ENCODE measurements at regions not wholly inside any gene's neighbourhood (a gene's known extent, or its start where the extent isn't known, plus 50 kb on each side); places are given as distances from the start of the nearest gene placed in this dataset.
"Not testable (repeated sequence)": the region's sequence is repeated elsewhere in the genome, so short reads cannot be mapped to it uniquely, and the experiment has no call there.

GRCh38 chr11:70595452-70595851, 197.1 kb downstream of the CTTN start:
- DNase-seq: no peak

- no peak for DNase-seq
Measured at GRCh38 chr11:70596091-70596490, 197.8 kb downstream of the CTTN start.

- no peak for DNase-seq
Measured at GRCh38 chr11:70597006-70597555, 198.8 kb downstream of the CTTN start.

- DNase-seq: no peak
Measured at GRCh38 chr11:70597751-70598625, 199.7 kb downstream of the CTTN start.

GRCh38 chr11:70600911-70601415, 202.6 kb downstream of the CTTN start:
- not testable (repeated sequence) for DNase-seq

- DNase-seq: peak; percentile 77
Measured at GRCh38 chr11:70601861-70602538, 203.7 kb downstream of the CTTN start.

- no peak for DNase-seq
Measured at GRCh38 chr11:70603114-70603755, 204.9 kb downstream of the CTTN start.

GRCh38 chr11:70603756-70604211, 205.5 kb downstream of the CTTN start:
- no peak for DNase-seq

- DNase-seq: no peak
Measured at GRCh38 chr11:70604221-70604620, 205.9 kb downstream of the CTTN start.

GRCh38 chr11:70604630-70605467, 206.5 kb downstream of the CTTN start:
- DNase-seq: no peak

GRCh38 chr11:70605468-70605815, 207.1 kb downstream of the CTTN start:
- DNase-seq: no peak

GRCh38 chr11:70605846-70606245, 207.5 kb downstream of the CTTN start:
- DNase-seq: no peak

GRCh38 chr11:70606248-70606950, 208.1 kb downstream of the CTTN start:
- DNase-seq: no peak

- no peak for DNase-seq
Measured at GRCh38 chr11:70606951-70607330, 208.6 kb downstream of the CTTN start.

- no peak for DNase-seq
Measured at GRCh38 chr11:70607561-70607960, 209.2 kb downstream of the CTTN start.

- no peak for DNase-seq
Measured at GRCh38 chr11:70608568-70609470, 210.5 kb downstream of the CTTN start.

- no peak for DNase-seq
Measured at GRCh38 chr11:70610566-70611565, 212.5 kb downstream of the CTTN start.

- no peak for DNase-seq
Measured at GRCh38 chr11:70611821-70612220, 213.5 kb downstream of the CTTN start.

- no peak for DNase-seq
Measured at GRCh38 chr11:70612459-70613141, 214.3 kb downstream of the CTTN start.
